ENCODE measurements at regions not wholly inside any gene's neighbourhood (a gene's known extent, or its start where the extent isn't known, plus 50 kb on each side); places are given as distances from the start of the nearest gene placed in this dataset.
"Not testable (repeated sequence)": the region's sequence is repeated elsewhere in the genome, so short reads cannot be mapped to it uniquely, and the experiment has no call there.

GRCh38 chr9:84513473-84513872 is 156.1 kb upstream of the NTRK2 start:
- H3K4me3 Mint-ChIP-seq = no peak overlapping the region
- peaks cover 8% of the 10 kb centered on the region for H3K9me3 Mint-ChIP-seq
- no peak for ATAC-seq
- no peak for DNase-seq (ENCODE audit: low spot score in 2 of 2)
- no peaks in the 10 kb centered on the region for H3K4me1 Mint-ChIP-seq
- no peaks in the 10 kb centered on the region for H3K36me3 Mint-ChIP-seq
- H3K27ac Mint-ChIP-seq = no peak overlapping the region

DNA sequence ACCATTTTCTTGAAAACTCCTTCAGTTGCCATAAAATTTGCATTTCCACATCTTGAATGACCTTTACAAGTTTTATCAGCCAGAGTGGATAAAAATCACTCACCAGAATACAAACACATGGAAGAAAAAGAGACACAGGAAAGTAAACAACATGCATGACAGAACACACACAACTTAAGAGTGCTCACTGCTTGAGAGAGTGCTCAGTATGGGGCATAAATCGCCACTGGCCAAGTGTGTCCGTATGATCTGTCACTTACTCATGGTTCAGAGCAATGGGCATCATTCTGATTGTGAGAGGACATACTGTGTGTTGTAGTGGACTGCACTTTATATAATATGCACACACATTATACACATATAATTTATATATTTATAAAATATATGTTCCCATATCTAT is 155.6 kb upstream of the NTRK2 start:
- H3K27ac Mint-ChIP-seq = no peak overlapping the region
- no peaks in the 10 kb centered on the region for H3K36me3 Mint-ChIP-seq
- no peak overlapping the region for H3K4me3 Mint-ChIP-seq
- DNase-seq (ENCODE audit: low spot score in 2 of 2) = no peak
- no peak for ATAC-seq
- H3K9me3 Mint-ChIP-seq = peaks cover 5% of the 10 kb centered on the region
- H3K4me1 Mint-ChIP-seq = no peaks in the 10 kb centered on the region

DNA sequence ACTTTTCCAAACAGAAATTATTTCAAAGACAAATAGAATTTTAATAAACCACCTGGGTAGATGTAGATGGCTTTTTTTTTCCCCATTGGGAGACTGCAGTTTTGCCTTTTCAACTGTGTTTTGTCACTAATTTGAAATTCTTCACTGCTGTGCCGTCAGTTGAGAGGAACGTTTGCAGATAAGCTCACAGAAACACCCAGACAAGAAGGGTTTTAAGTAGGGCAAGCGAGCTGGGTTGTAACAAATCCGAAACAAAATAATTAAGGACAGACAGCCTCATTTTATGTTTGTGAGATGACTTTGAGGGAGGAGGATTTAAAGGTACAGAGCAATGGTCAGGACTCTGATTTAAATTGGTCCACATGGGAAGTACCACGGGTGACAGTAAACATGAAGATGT is 155.1 kb upstream of the NTRK2 start:
- H3K4me1 Mint-ChIP-seq = no peaks in the 10 kb centered on the region
- no peak for ATAC-seq
- H3K9me3 Mint-ChIP-seq = peaks cover 4% of the 10 kb centered on the region
- H3K4me3 Mint-ChIP-seq = no peak overlapping the region
- no peaks in the 10 kb centered on the region for H3K36me3 Mint-ChIP-seq
- H3K27ac Mint-ChIP-seq = no peak overlapping the region
- DNase-seq (ENCODE audit: low spot score in 2 of 2) = no peak

DNA sequence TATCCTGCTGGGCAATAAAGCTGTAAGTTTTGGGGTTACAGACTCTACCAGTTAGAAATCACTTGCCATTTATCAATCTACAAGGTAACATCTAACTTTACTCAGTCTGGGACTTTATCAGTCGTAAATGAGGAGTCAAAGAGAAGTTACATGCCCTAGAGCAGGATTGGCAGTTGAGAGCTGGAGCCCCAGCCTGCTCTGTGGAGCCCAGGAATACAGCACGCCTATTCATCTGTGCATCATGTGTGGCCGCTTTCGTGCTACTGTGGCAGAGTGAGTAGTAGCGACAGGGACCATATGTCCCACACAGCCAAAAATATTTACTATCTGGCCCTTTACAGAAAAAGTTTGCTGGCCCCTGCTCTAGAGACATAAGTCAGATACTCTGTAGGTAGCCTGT is 152.5 kb upstream of the NTRK2 start:
- H3K36me3 Mint-ChIP-seq = no peaks in the 10 kb centered on the region

DNA sequence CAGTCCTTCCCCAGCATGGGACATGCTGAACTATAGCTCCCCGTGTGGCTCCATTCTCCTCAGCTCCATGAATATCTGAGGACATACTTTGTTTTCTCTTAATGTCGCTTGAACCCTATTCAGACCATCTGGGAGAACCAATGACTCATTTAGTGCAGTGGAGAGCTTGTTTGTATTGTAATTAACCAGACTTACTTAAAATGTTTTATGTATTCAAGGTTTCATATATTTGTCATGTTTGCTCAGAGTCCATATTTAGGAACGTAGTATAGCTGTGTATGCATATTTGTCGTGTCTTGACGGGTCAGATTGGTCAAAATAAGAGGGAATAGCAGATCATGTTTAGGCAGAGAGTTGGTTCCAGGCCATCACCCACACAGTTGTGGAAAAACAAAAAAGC is 150.1 kb upstream of the NTRK2 start:
- no peak for ATAC-seq
- H3K4me3 Mint-ChIP-seq = no peak overlapping the region
- no peaks in the 10 kb centered on the region for H3K36me3 Mint-ChIP-seq
- DNase-seq (ENCODE audit: low spot score in 2 of 2) = no peak
- H3K9me3 Mint-ChIP-seq = peaks cover 4% of the 10 kb centered on the region
- no peak overlapping the region for H3K27ac Mint-ChIP-seq
- no peaks in the 10 kb centered on the region for H3K4me1 Mint-ChIP-seq

More for the DNA sequence above, 152.5 kb upstream of the NTRK2 start:
- Mint-ChIP-seq H3K4me3 (no peak overlapping the region), H3K9me3 (peaks cover 4% of the 10 kb centered on the region), H3K4me1 (no peaks in the 10 kb centered on the region), H3K27ac (no peak overlapping the region)
- DNase-seq (ENCODE audit: low spot score in 2 of 2) (no peak), ATAC-seq (no peak)

GRCh38 chr9:84521208-84521607 is 148.3 kb upstream of the NTRK2 start:
- Mint-ChIP-seq H3K27ac (no peak overlapping the region), H3K9me3 (peaks cover 4% of the 10 kb centered on the region), H3K4me3 (no peak overlapping the region), H3K4me1 (no peaks in the 10 kb centered on the region), H3K36me3 (no peaks in the 10 kb centered on the region)
- DNase-seq (ENCODE audit: low spot score in 2 of 2) = no peak
- ATAC-seq = no peak

DNA sequence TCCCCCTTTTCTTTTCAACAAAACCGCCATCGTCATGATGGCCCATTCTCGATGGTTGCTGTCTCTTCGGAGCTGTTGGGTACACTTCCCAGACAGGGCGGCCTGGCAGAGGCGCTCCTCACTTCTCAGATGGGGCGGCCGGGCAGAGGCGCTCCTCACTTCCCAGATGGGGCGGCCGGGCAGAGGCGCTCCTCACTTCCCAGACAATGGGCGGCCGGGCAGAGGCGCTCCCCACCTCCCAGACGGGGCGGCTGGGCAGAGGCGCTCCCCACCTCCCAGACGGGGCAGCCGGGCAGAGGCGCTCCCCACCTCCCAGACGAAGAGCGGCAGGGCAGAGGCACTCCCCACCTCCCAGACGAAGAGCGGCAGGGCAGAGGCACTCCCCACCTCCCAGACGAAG is 143.3 kb upstream of the NTRK2 start:
- ATAC-seq, H3K36me3 Mint-ChIP-seq: not testable (repeated sequence)

GRCh38 chr9:84527060-84527720 is 142.3 kb upstream of the NTRK2 start:
- not testable (repeated sequence) for H3K27ac Mint-ChIP-seq

More for the DNA sequence above, 143.3 kb upstream of the NTRK2 start:
- H3K4me1 Mint-ChIP-seq; DNase-seq (ENCODE audit: low spot score in 2 of 2); H3K27ac Mint-ChIP-seq; H3K9me3 Mint-ChIP-seq; H3K4me3 Mint-ChIP-seq: not testable (repeated sequence)

DNA sequence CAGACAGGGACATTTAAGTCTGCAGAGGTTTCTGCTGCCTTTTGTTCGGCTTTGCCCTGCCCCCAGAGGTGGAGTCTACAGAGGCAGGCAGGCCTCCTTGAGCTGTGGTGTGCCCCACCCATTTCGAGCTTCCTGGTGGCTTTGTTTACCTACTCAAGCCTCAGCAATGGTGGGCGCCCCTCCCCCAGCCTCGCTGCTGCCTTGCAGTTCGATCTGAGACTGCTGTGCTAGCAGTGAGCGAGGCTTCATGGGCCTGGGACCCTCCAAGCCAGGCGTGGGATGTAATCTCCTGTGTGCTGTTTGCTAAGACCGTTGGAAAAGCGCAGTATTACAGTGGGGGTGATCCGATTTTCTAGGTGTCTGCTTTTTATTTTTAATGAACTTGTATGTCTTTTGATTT is 133.6 kb upstream of the NTRK2 start:
- H3K36me3 Mint-ChIP-seq; H3K27ac Mint-ChIP-seq; H3K4me1 Mint-ChIP-seq; DNase-seq (ENCODE audit: low spot score in 2 of 2); H3K4me3 Mint-ChIP-seq; ATAC-seq: not testable (repeated sequence)
- H3K9me3 Mint-ChIP-seq = peaks cover 19% of the 10 kb centered on the region

More at GRCh38 chr9:84527060-84527720, 142.3 kb upstream of the NTRK2 start:
- DNase-seq (ENCODE audit: low spot score in 2 of 2); ATAC-seq; H3K36me3 Mint-ChIP-seq; H3K9me3 Mint-ChIP-seq; H3K4me1 Mint-ChIP-seq; H3K4me3 Mint-ChIP-seq: not testable (repeated sequence)

- DNase-seq (ENCODE audit: low spot score in 2 of 2) = no peak
- H3K27ac Mint-ChIP-seq = no peak overlapping the region
- no peaks in the 10 kb centered on the region for H3K4me1 Mint-ChIP-seq
- no peak overlapping the region for H3K4me3 Mint-ChIP-seq
- ATAC-seq = no peak
- no peaks in the 10 kb centered on the region for H3K36me3 Mint-ChIP-seq
- peaks cover 15% of the 10 kb centered on the region for H3K9me3 Mint-ChIP-seq
Observed at GRCh38 chr9:84538879-84539278, 130.7 kb upstream of the NTRK2 start.

DNA sequence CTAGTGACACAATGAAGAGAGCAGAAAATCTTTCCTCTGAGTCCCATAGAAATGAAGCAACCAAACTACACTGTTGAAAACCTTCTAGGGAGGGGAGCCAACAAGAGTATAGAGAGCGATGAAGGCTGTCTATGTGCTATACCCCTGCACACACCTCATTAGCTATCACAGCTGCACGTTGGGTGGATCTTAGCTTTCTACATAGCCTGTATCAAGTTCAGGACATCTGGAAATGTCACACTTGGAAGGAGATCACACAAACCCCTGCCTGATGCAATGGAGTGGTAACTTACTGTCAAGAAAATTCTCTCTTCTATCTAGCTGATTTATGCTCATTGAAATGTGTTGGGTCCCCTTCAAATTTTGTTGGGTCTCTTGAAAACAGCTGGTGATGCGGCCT is 127.0 kb upstream of the NTRK2 start:
- no peak overlapping the region for H3K4me3 Mint-ChIP-seq

GRCh38 chr9:84554069-84554664 is 115.4 kb upstream of the NTRK2 start:
- Mint-ChIP-seq H3K4me3 (no peak overlapping the region), H3K36me3 (no peaks in the 10 kb centered on the region), H3K27ac (no peak overlapping the region), H3K4me1 (no peaks in the 10 kb centered on the region), H3K9me3 (no peaks in the 10 kb centered on the region)
- ATAC-seq = no peak
- no peak for DNase-seq (ENCODE audit: low spot score in 2 of 2)

More for the DNA sequence above, 127.0 kb upstream of the NTRK2 start:
- ATAC-seq (no peak), DNase-seq (ENCODE audit: low spot score in 2 of 2) (no peak)
- Mint-ChIP-seq H3K27ac (no peak overlapping the region), H3K9me3 (peaks cover 4% of the 10 kb centered on the region), H3K4me1 (no peaks in the 10 kb centered on the region), H3K36me3 (no peaks in the 10 kb centered on the region)

- DNase-seq (ENCODE audit: low spot score in 2 of 2) = no peak
Observed at GRCh38 chr9:84556556-84556955, 113.0 kb upstream of the NTRK2 start.

DNA sequence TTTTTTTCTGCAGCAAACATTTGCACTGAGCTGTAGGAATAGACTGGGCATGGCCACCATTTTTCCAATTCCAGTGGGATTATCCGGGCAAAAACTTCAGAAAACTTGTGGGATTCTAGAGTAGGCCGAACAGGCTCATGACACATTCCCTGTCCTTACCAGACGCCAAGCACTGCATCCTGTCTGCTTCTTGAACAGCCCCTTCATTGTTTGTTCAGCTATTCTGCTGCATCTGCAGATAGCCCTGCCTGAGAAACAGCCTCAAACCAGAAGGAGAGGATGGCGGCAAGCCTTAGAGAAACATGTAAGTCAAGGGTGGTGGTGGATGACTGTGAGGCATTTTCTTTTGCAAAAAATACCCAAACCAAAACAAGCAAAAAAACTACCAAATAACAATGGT is 111.8 kb upstream of the NTRK2 start:
- ATAC-seq = no peak
- DNase-seq (ENCODE audit: low spot score in 2 of 2) = no peak
- H3K36me3 Mint-ChIP-seq = no peaks in the 10 kb centered on the region
- H3K4me3 Mint-ChIP-seq = no peak overlapping the region
- no peaks in the 10 kb centered on the region for H3K9me3 Mint-ChIP-seq
- H3K27ac Mint-ChIP-seq = no peak overlapping the region
- no peaks in the 10 kb centered on the region for H3K4me1 Mint-ChIP-seq

More at GRCh38 chr9:84556556-84556955, 113.0 kb upstream of the NTRK2 start:
- Mint-ChIP-seq H3K27ac (no peak overlapping the region), H3K4me3 (no peak overlapping the region), H3K9me3 (no peaks in the 10 kb centered on the region), H3K36me3 (no peaks in the 10 kb centered on the region), H3K4me1 (no peaks in the 10 kb centered on the region)
- ATAC-seq = no peak

DNA sequence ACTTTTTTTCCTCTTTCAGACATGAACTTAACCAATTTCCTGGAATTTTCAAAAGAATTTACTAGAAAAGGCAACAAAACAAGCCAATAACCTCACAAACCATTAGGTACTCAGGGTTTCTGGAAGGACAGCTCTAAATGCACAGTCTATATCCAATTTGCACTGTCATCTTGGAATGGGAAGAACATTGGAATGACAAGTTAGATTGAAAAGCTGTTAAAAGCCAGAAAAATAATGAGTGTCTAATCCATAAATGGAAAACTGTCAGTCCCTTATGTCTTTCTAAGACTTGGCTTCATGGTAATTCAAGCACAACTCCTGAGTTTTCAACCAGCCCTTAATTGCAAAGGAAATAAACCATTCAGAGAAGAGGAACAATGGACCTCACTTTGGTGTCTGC is 105.8 kb upstream of the NTRK2 start:
- Mint-ChIP-seq H3K36me3 (no peaks in the 10 kb centered on the region), H3K4me3 (no peak overlapping the region), H3K27ac (no peak overlapping the region), H3K4me1 (no peaks in the 10 kb centered on the region), H3K9me3 (no peaks in the 10 kb centered on the region)
- DNase-seq (ENCODE audit: low spot score in 2 of 2) (no peak), ATAC-seq (no peak)

DNA sequence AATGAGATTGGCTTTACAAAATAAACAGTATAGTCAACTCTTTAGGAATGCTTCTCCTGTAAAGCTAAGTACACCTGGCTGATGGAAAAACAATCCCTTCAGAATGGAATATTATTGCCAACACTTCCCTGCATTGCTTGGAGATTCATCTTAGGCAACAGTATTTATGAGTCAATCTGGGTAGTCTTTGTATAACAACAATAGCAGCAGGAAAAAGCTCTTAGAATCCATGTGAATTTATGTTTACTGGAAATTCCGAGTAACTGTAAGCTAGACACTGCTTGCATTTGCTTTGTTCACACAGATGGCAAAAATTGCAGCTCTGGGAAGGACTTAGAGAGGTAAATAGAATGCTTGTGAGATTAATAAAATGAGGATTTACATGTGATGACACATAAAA is 101.7 kb upstream of the NTRK2 start:
- no peak overlapping the region for H3K4me3 Mint-ChIP-seq
- H3K27ac Mint-ChIP-seq = no peak overlapping the region
- no peaks in the 10 kb centered on the region for H3K4me1 Mint-ChIP-seq
- DNase-seq (ENCODE audit: low spot score in 2 of 2) (no peak), ATAC-seq (no peak)
- no peaks in the 10 kb centered on the region for H3K36me3 Mint-ChIP-seq
- no peaks in the 10 kb centered on the region for H3K9me3 Mint-ChIP-seq

Data from stimulated activated effector memory CD8-positive, alpha-beta T cell treated with anti-CD3 and anti-CD28 coated beads, Interleukin-12 subunit alpha, Interleukin-12 subunit beta, amount 100 ng/mL, for 72 hours (primary cell).